ENCODE measurements at regions not wholly inside any gene's neighbourhood (a gene's known extent, or its start where the extent isn't known, plus 50 kb on each side); places are given as distances from the start of the nearest gene placed in this dataset.

DNA sequence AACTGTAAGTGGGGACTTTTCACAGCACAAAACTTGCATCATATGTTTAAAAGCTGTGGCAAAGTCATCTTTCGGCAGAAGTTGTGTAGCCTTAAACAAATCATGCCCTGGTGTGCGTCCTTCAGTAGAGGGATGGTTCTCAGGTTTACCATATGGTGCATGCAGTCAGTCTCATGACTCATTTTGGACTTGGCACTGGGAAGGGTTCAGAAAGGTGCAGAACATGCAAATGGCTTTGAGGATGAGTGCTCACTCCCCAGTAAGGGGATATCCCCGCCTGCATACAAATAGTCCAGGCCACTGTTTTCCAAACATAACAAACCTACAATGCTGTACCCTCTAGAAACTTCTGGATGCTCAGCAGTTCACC lies 260.3 kb downstream of the NDUFS4 start:
- TF ChIP-seq, protein P1, sequence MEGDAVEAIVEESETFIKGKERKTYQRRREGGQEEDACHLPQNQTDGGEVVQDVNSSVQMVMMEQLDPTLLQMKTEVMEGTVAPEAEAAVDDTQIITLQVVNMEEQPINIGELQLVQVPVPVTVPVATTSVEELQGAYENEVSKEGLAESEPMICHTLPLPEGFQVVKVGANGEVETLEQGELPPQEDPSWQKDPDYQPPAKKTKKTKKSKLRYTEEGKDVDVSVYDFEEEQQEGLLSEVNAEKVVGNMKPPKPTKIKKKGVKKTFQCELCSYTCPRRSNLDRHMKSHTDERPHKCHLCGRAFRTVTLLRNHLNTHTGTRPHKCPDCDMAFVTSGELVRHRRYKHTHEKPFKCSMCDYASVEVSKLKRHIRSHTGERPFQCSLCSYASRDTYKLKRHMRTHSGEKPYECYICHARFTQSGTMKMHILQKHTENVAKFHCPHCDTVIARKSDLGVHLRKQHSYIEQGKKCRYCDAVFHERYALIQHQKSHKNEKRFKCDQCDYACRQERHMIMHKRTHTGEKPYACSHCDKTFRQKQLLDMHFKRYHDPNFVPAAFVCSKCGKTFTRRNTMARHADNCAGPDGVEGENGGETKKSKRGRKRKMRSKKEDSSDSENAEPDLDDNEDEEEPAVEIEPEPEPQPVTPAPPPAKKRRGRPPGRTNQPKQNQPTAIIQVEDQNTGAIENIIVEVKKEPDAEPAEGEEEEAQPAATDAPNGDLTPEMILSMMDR (conservative IDR thresholded peaks at IDR 0.05; ENCODE audit: low read depth, low read length) = no peak
- no peak for TF ChIP-seq EZH2 (IDR thresholded peaks at IDR 0.05; ENCODE audit: borderline replicate concordance, low read depth, low read length, poor library complexity, severe bottlenecking)
